Keratinocyte (primary cell): ENCODE measurements at regions not wholly inside any gene's neighbourhood (a gene's known extent, or its start where the extent isn't known, plus 50 kb on each side); places are given as distances from the start of the nearest gene placed in this dataset.

Source experiments
- DNase-seq: peaks from one replicate; pipeline ENCODE4 v3.0.0-alpha.2; 2011; ENCODE audit warnings: low read depth, missing footprints, low spot score
- FAIRE-seq: peaks from 2 replicates; lab custom pipeline; 2011; peaks lifted over from hg19 to GRCh38; lab: Jason Lieb, UNC
- H2AFZ ChIP-seq: 2 replicates; pipeline ENCODE4 v1.6.0; 2012; ENCODE audit warnings: low read length, control low read depth, inconsistent platforms; ENCODE audit not compliant: control insufficient read depth
- H3K27ac ChIP-seq: 2 replicates; pipeline ENCODE4 v1.5.1; 2011; ENCODE audit warnings: low read length; ENCODE audit not compliant: control insufficient read depth, insufficient read depth
- H3K27me3 ChIP-seq: 3 replicates; pipeline ENCODE4 v1.6.0; 2011; ENCODE audit warnings: low read length; ENCODE audit not compliant: control insufficient read depth, insufficient read depth; ENCODE audit errors: extremely low read depth
- H3K36me3 ChIP-seq, 2 experiments: 2 replicates in 1 of 2; 3 replicates in 1 of 2; pipeline ENCODE4 v1.5.1; 2011; ENCODE audit warnings: low read length in 2 of 2, mild to moderate bottlenecking in 1 of 2; ENCODE audit not compliant: control insufficient read depth in 2 of 2, insufficient read depth in 2 of 2; ENCODE audit errors: extremely low read depth in 1 of 2
- H3K4me1 ChIP-seq: 3 replicates; pipeline ENCODE4 v1.5.1; 2011; ENCODE audit warnings: low read length; ENCODE audit not compliant: control insufficient read depth, insufficient read depth; ENCODE audit errors: extremely low read depth
- H3K4me2 ChIP-seq: 3 replicates; pipeline ENCODE4 v1.6.0; 2011; ENCODE audit warnings: low read depth, low read length; ENCODE audit not compliant: control insufficient read depth, insufficient read depth; ENCODE audit errors: extremely low read depth
- H3K4me3 ChIP-seq, 3 experiments: fragments of 200-600 bp in 1 of 3; sonication (generic) in 1 of 3; 2 replicates in 2 of 3; 3 replicates in 1 of 3; pipeline ENCODE4 v1.5.1; 2011 to 2016; ENCODE audit warnings: low read length in 3 of 3, mild to moderate bottlenecking in 3 of 3, control low read depth in 2 of 3, inconsistent platforms in 1 of 3, low read depth in 1 of 3, mixed read lengths in 1 of 3, mixed run types in 1 of 3, moderate library complexity in 1 of 3; ENCODE audit not compliant: control insufficient read depth in 2 of 3, insufficient read depth in 2 of 3; ENCODE audit errors: extremely low read depth in 1 of 3
- H3K79me2 ChIP-seq: 2 replicates; pipeline ENCODE4 v1.6.0; 2012; ENCODE audit warnings: low read length; ENCODE audit not compliant: control insufficient read depth, insufficient read depth
- H3K9ac ChIP-seq: 3 replicates; pipeline ENCODE4 v1.6.0; 2011; ENCODE audit warnings: low read length; ENCODE audit not compliant: control insufficient read depth, insufficient read depth; ENCODE audit errors: extremely low read depth
- H3K9me1 ChIP-seq: 3 replicates; pipeline ENCODE4 v1.6.0; 2011; ENCODE audit warnings: low read length; ENCODE audit not compliant: control insufficient read depth, insufficient read depth; ENCODE audit errors: extremely low read depth
- H3K9me3 ChIP-seq: 2 replicates; pipeline ENCODE4 v1.5.1; 2012; ENCODE audit warnings: low read depth, low read length; ENCODE audit not compliant: control insufficient read depth
- H4K20me1 ChIP-seq: 3 replicates; pipeline ENCODE4 v1.6.0; 2011; ENCODE audit warnings: low read length; ENCODE audit not compliant: control insufficient read depth, insufficient read depth; ENCODE audit errors: extremely low read depth
- CTCF ChIP-seq, 3 experiments: IDR thresholded peaks in 1 of 3; conservative IDR thresholded peaks in 1 of 3; optimal IDR thresholded peaks in 1 of 3; 2 replicates in 2 of 3; 3 replicates in 1 of 3; pipeline versions ENCODE3 to v1.5.1; 2011; ENCODE audit warnings: low read length in 3 of 3, mild to moderate bottlenecking in 3 of 3, moderate library complexity in 2 of 3, control low read depth in 1 of 3, inconsistent platforms in 1 of 3; ENCODE audit not compliant: insufficient read depth in 2 of 3; ENCODE audit errors: extremely low read depth in 1 of 3
- EZH2 ChIP-seq: IDR thresholded peaks from one replicate; pipeline ENCODE4 v1.6.1; 2012; ENCODE audit warnings: inconsistent platforms, mild to moderate bottlenecking, low read length, moderate library complexity
- dilution Hi-C: fragments of 300-500 bp; cut with MboI; formaldehyde crosslinking; loops from one replicate; pipeline ENCODE4 v1.7.0; 2020; ENCODE audit warnings: low sequenced_read_pairs; ENCODE audit not compliant: extremely low pct_ligation_motif_present

GRCh38 chr5:126166368-126166767 lies 256.8 kb upstream of the GRAMD2B start:
- Histone ChIP-seq H3K9me3 (no peaks in the 10 kb centered on the region), H2AFZ (no peak overlapping the region), H3K9me1 (no peaks in the 10 kb centered on the region), H3K9ac (no peak overlapping the region), H3K27me3 (no peaks in the 10 kb centered on the region), H3K27ac (no peak overlapping the region), H3K4me1 (no peaks in the 10 kb centered on the region), H4K20me1 (no peaks in the 10 kb centered on the region), H3K4me3 (no peak overlapping the region), H3K36me3 (no peaks in the 10 kb centered on the region), H3K4me2 (no peak overlapping the region), H3K79me2 (no peaks in the 10 kb centered on the region)
- DNase-seq (no peak), FAIRE-seq (no peak)
- dilution Hi-C loops, result no loop called here
- no peak for TF ChIP-seq CTCF (optimal IDR thresholded peaks at IDR 0.05 in 1 of 3, IDR thresholded peaks at IDR 0.05 in 1 of 3, conservative IDR thresholded peaks at IDR 0.05 in 1 of 3; ENCODE audit: extremely low read depth in 1 of 3, insufficient read depth in 2 of 3, low read length in 3 of 3)
- no peak for TF ChIP-seq EZH2

- Histone ChIP-seq H3K9me3 (no peaks in the 10 kb centered on the region), H3K9ac (no peak overlapping the region), H4K20me1 (no peaks in the 10 kb centered on the region), H2AFZ (no peak overlapping the region), H3K4me1 (no peaks in the 10 kb centered on the region), H3K4me2 (no peak overlapping the region), H3K36me3 (no peaks in the 10 kb centered on the region), H3K27me3 (no peaks in the 10 kb centered on the region), H3K4me3 (no peak overlapping the region), H3K9me1 (no peaks in the 10 kb centered on the region), H3K27ac (no peak overlapping the region), H3K79me2 (no peaks in the 10 kb centered on the region)
- DNase-seq (no peak), FAIRE-seq (no peak)
- dilution Hi-C loops, result no loop called here
- TF ChIP-seq CTCF (optimal IDR thresholded peaks at IDR 0.05 in 1 of 3, IDR thresholded peaks at IDR 0.05 in 1 of 3, conservative IDR thresholded peaks at IDR 0.05 in 1 of 3; ENCODE audit: extremely low read depth in 1 of 3, insufficient read depth in 2 of 3, low read length in 3 of 3), result no peak
- TF ChIP-seq EZH2, result no peak
Observed at GRCh38 chr5:126168785-126169184, 254.4 kb upstream of the GRAMD2B start.
